Transverse colon (tissue), 4 donors: ENCODE measurements at regions not wholly inside any gene's neighbourhood (a gene's known extent, or its start where the extent isn't known, plus 50 kb on each side); places are given as distances from the start of the nearest gene placed in this dataset.

Experiments
- DNase-seq: peaks from one replicate; pipeline ENCODE4 v3.0.0-alpha.2; 2019
- H3K27ac ChIP-seq, 4 donors: fragments of 200-600 bp; sonication (generic); 2 replicates each; pipeline ENCODE4 v1.5.1; 2016 to 2018; ENCODE audit warnings: inconsistent platforms in 4 of 4
- H3K27me3 ChIP-seq: fragments of 200-600 bp; sonication (generic); 2 replicates; pipeline ENCODE4 v1.5.1; 2017; ENCODE audit warnings: inconsistent platforms
- H3K36me3 ChIP-seq, 4 donors: fragments of 200-600 bp; sonication (generic); 2 replicates each; pipeline ENCODE4 v1.5.1; 2017 to 2019; ENCODE audit warnings: inconsistent platforms in 4 of 4
- H3K4me1 ChIP-seq, 4 donors: fragments of 200-600 bp; sonication (generic); 2 replicates each; pipeline ENCODE4 v1.5.1; 2017 to 2020; ENCODE audit warnings: inconsistent platforms in 4 of 4
- H3K4me3 ChIP-seq, 4 donors: fragments of 200-600 bp; sonication (generic); 1 replicate in 1 of 4; 2 replicates in 3 of 4; pipeline versions ENCODE4 v1.5.1 to v1.6.1; 2017 to 2019; ENCODE audit warnings: inconsistent platforms in 4 of 4
- H3K9me3 ChIP-seq, 2 donors: fragments of 200-600 bp; sonication (generic); 2 replicates each; pipeline ENCODE4 v1.5.1; 2017 to 2019; ENCODE audit warnings: inconsistent platforms in 2 of 2
- CTCF ChIP-seq, 5 experiments: fragments of 200-600 bp in 3 of 5; fragments of 450-650 bp in 2 of 5; sonication (generic) in 3 of 5; IDR thresholded peaks; 1 replicate in 2 of 5; 2 replicates in 3 of 5; pipeline ENCODE4 v1.5.1; 2016 to 2017; ENCODE audit warnings: antibody characterized with exemption in 5 of 5, inconsistent platforms in 3 of 5, mild to moderate bottlenecking in 2 of 5, moderate library complexity in 1 of 5
- EP300 ChIP-seq: sonication (generic); formaldehyde crosslinking; IDR thresholded peaks from one replicate; pipeline ENCODE4 v1.6.1; 2017; ENCODE audit warnings: antibody characterized with exemption, low read depth
- POLR2A ChIP-seq: fragments of 450-650 bp; IDR thresholded peaks from one replicate; pipeline ENCODE4 v1.6.1; 2016; ENCODE audit warnings: antibody characterized with exemption, mild to moderate bottlenecking, moderate library complexity
- POLR2AphosphoS5 ChIP-seq, 3 donors: sonication (generic); formaldehyde crosslinking; IDR thresholded peaks; one replicate each; pipeline ENCODE4 v1.6.1; 2016; ENCODE audit warnings: antibody characterized with exemption in 3 of 3
- WGBS, 2 donors: methylation state at CpG; one replicate each; pipeline ENCODE4 v1.1.5; 2018; ENCODE audit warnings: low coverage in 1 of 2; 5-methylcytosine and 5-hydroxymethylcytosine counted together
- in situ Hi-C, 4 donors: fragments of 200-750 bp; cut with MboI; loops; one replicate each; pipeline versions ENCODE4 v1.15.0 to v1.15.1; 2017; ENCODE audit warnings: low sequenced_read_pairs in 3 of 4, low pct_ligation_motif_present in 1 of 4, low pct_unique_long_range_greater_than_20kb in 1 of 4
- intact Hi-C: fragments of 100-400 bp; cut with DNase I; formaldehyde crosslinking; loops from one replicate; pipeline ENCODE4 v1.15.1; 2023; ENCODE audit warnings: low total_unique reads

GRCh38 chr6:113055061-113055460 lies 707.9 kb downstream of the RFPL4B start:
- DNase-seq, result no peak
- in situ Hi-C loops (no loop called here), intact Hi-C loops (no loop called here)
- Histone ChIP-seq H3K36me3 (no peaks in the 10 kb centered on the region), H3K4me1 (no peaks in the 10 kb centered on the region), H3K9me3 (no peaks in the 10 kb centered on the region), H3K27ac (no peak overlapping the region), H3K27me3 (no peaks in the 10 kb centered on the region), H3K4me3 (no peak overlapping the region)
- no peak for TF ChIP-seq POLR2AphosphoS5 (IDR thresholded peaks at IDR 0.05)
- no peak for TF ChIP-seq EP300
- no peak for TF ChIP-seq POLR2A
- no peak for TF ChIP-seq CTCF (IDR thresholded peaks at IDR 0.05)
- 25 to 37% methylated on average over 1 to 3 of the region's 3 CpGs for WGBS, 2 donors

DNA sequence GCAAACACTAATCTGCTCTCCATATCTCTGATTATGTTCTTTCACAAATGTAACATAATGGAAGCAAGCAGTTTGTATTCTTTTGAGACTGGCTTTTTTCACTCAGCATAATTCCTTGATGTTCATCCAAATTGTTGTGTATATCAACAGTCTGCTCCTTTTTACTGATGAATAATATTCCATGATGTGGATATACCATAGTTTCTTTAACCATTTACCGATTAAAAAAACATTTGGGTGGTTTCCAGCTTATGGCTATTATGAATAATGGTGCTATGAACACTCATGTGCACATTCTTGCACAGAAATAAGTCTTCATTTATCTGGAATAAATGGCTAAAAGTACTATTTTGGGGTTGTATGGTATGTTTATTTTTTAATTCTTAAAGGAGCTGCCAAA lies 708.9 kb downstream of the RFPL4B start:
- Histone ChIP-seq H3K36me3 (no peaks in the 10 kb centered on the region), H3K4me3 (no peak overlapping the region), H3K27me3 (no peaks in the 10 kb centered on the region), H3K9me3 (no peaks in the 10 kb centered on the region), H3K4me1 (no peaks in the 10 kb centered on the region), H3K27ac (no peak overlapping the region)
- intact Hi-C loops, result no loop called here
- in situ Hi-C loops, result no loop called here
- TF ChIP-seq POLR2A, result no peak
- TF ChIP-seq EP300, result no peak
- TF ChIP-seq POLR2AphosphoS5 (IDR thresholded peaks at IDR 0.05), result no peak
- TF ChIP-seq CTCF (IDR thresholded peaks at IDR 0.05), result no peak
- WGBS, 2 donors, result 0 to 63% methylated on average over 1 of the region's 1 CpG
- no peak for DNase-seq

DNA sequence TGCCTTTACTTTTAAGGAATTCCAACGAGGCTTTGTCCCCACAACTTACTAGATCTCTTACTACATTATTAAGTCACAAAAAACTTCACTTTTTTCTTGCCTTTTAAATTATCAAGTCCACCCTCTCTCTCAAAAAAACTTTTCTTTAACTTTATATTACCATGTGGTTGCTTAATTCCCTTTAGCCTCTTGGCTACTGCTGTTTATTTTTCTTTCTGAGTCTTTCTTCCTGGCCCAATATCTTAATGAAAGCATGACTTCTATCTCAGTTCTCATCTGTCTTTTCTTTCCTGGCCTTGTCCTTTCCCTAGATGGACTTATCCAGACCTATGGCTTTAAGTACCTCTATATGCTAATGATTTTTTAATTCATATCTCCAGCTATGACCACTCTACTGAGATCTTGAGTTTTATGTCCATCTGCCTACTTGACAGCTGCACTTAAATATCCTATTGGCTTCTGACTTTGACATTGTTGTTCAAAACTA lies 710.5 kb downstream of the RFPL4B start:
- Histone ChIP-seq H3K27ac (no peak overlapping the region), H3K4me3 (no peak overlapping the region), H3K36me3 (no peaks in the 10 kb centered on the region), H3K4me1 (no peaks in the 10 kb centered on the region), H3K27me3 (no peaks in the 10 kb centered on the region), H3K9me3 (no peaks in the 10 kb centered on the region)
- DNase-seq, result no peak
- WGBS, 2 donors, result 57% methylated on average over 1 of the region's 1 CpG
- in situ Hi-C loops (no loop called here), intact Hi-C loops (no loop called here)
- no peak for TF ChIP-seq POLR2A
- TF ChIP-seq EP300, result no peak
- no peak for TF ChIP-seq CTCF (IDR thresholded peaks at IDR 0.05)
- TF ChIP-seq POLR2AphosphoS5 (IDR thresholded peaks at IDR 0.05), result no peak

- DNase-seq, result no peak
- WGBS, 2 donors, result 48 to 73% methylated on average over 2 of the region's 2 CpGs
- Histone ChIP-seq H3K27ac (no peak overlapping the region), H3K36me3 (no peaks in the 10 kb centered on the region), H3K9me3 (no peaks in the 10 kb centered on the region), H3K4me1 (no peaks in the 10 kb centered on the region), H3K4me3 (no peak overlapping the region), H3K27me3 (no peaks in the 10 kb centered on the region)
- intact Hi-C loops, result no loop called here
- TF ChIP-seq POLR2A (no peak), CTCF (IDR thresholded peaks at IDR 0.05) (no peak), POLR2AphosphoS5 (IDR thresholded peaks at IDR 0.05) (no peak)
- in situ Hi-C loops, result no loop called here
Observed at GRCh38 chr6:113060664-113061063, 713.5 kb downstream of the RFPL4B start.
